Activated CD4-positive, CD25-positive, alpha-beta regulatory T cell (primary cell): ENCODE measurements at regions not wholly inside any gene's neighbourhood (a gene's known extent, or its start where the extent isn't known, plus 50 kb on each side); places are given as distances from the start of the nearest gene placed in this dataset.

ENCODE experiments used
- DNase-seq, 4 experiments: peaks; one replicate each; lab custom pipeline; 2025; lab: John Stamatoyannopoulos, UW

DNA sequence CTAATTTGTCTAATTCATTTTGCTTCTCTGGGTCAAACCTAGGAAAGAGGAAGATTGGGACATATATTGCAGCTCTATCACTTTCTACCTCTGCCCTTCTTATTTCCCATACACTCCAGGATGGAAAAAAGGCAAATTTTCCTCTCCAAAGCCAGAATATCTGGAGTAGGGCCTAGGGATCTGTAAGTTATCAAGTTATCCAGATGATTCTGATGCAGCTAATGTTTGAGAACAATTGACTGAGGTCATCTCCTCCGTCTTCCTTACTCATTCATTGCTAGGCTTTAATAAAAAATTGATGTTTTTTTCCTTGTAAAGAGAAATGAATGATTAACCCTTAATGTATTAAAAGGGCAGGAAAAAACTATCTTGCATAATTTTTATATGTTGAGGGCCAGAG is 211.9 kb upstream of the GLI3 start:
- DNase-seq: no peak

DNA sequence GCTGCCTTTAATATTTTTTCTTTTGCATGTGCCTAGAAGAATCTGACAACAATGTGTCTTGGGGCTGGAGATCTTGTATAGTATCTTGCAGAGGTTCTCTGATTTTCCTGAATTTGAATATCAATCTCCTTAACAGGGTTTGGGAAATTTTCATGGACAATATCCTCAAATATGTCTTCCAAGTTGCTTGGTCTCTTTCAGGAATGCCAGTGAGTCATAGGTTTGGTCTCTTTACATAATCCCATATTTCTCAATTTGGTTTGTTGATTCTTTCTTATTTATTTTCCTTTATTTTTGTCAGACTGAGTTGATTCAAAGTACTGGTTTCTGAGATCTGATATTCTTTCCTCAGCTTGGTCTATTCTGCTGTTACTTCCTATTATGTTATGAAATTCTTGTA is 208.7 kb upstream of the GLI3 start:
- no peak for DNase-seq

DNA sequence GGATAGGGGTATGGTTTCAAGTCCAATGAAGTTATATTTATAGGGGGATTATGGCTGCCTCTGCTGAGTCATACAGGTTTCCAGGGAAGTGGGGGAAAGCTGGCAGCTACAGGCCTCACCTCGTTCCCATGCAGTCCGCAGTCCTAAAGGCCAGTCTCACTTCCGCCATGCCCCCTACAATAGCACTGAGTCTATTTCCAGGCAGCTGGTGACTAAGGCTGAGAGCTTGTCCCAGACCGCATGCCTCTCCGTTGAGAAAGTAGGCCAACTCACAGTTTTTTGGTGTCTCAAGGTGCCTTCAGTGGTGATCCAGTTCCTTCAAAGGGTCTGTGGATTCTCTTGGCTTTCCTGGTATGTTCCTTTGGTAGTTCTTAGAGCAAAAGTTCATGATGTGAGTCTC is 203.9 kb upstream of the GLI3 start:
- no peak for DNase-seq

DNA sequence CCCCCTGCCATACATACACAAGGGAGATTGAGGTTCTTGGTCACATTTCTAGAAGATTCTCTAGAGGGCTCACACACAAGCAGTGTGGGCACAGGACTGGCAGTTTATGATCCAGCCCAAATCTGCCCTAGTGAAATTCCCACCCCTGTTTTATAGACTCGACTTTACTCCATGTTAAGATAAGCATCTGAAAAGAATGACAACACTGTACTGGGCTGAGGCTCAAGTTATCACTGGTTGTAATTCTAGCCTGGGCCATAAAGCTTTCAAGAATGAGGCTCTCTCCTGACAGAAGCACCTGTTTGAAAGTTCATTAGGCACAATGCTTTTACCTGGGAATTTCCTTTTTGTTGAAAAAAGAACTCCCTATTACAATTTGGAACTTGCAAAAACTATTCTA is 195.6 kb upstream of the GLI3 start:
- DNase-seq: no peak

DNA sequence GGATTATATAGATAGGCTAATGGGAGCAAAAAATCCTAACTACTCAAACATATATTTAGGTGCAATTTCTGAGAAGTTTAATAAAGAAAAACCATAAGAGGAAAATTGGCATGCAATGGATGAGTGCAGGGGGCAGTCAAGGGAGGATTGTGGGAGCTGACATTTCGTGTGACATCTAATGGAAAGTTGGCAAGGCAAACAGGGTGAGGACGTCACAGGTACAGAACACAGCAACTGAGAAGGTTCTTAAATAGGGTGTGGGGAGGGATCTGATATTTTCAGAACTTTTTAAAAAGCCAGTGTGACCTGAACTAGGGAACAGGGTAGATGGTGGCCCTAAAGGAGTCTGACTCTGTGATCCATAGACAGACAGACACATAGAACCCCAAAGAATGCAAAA is 194.9 kb upstream of the GLI3 start:
- DNase-seq: no peak

DNA sequence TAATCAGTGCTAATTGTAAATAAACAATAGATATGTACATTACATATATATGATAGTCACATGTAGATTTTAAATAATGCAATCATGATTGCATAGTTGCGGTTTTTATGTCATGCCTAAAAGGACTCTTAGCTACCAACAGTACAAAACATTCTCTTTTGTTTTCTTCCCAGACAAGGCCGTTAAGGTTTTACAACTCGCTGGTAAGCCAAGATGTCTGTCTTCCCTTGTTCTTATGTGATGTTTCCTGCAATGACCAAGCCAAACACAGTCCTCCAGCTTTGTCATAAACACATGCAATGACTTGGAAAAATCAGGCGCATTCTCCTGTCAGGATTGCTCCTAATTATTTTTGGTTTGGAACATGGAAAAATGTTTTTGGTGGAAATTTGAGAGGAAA is 192.3 kb upstream of the GLI3 start:
- DNase-seq: no peak

DNA sequence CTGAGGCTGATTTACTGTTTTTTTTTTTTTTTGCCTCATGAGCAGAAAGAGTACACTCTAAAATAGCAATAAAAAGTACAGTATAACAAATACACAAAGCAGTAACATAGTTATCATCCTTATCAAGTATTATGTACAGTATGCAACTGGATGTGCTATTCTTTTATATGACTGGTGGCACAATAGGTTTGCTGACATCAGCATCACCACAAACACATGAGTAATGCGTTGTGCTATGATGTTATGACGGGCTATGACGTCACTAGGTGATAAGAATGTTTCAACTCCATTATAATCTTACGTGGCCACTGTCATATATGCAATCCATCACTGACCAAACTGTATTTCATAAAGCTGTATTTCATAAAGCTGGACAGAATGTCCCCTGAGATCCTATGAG is 189.2 kb upstream of the GLI3 start:
- no peak for DNase-seq

DNA sequence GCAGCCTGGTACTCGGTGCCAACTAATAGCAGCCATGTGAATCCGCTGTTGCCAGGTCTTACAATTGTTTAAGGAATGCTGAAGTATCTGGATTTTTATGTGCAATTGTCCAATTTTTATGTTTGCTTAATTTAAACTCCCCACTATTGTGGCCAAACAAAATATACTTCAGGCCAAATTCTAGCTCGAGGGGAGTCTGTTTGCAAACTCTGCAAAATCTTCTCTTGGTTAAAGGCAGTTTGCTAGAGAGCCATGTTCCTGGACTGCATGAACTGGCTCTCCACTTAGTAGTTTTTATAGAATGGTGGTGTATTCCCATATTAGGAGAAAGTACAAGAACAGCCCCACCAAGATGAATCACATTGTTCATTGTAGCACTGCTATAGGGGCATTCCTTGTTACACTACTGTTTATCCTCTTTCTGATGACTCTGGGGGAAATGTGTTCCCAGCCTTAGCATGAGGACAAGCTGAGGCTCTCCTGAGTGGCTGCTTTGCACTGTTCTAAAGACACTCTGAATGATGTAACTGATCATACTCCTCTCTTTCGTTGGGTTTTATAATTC is 178.0 kb upstream of the GLI3 start:
- no peak for DNase-seq

DNA sequence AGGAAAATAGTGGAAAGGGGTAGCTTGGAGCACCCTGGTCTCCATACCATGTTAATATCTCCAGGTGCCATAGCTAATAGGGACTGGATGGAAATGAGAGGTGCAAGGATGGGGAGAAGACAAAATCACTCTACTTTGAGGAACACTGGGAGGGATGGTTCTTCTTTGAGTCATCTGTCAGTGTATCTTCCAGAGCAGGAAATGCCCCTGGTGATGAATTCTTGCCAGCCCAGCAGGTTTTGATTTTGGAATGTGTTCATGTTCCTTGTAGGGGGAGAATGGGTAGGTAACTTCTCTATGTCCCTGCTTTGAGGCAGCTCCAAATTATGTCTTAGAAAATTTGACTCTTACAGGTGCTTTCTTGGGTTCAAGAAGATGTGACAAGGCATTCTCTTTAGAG is 177.0 kb upstream of the GLI3 start:
- DNase-seq: no peak

DNA sequence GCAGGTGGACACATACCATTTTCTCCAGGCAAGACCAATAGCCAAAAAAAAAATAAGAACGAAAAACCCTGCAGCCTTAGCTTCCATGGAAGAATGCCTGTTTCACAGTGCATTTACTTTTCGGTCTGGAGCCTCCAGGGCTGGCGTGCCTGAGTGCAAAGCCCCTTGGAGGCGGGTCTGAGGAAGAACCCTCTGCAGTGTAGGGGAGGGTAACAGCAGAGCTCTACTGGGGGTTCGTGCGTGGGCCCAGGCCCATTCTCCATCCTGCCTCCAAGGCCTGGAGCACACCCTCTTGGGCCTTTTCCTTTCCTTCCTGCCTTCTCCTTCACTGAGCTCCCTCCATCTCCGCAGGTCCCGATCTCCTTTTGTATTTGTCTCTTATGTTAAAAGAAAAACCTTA is 172.3 kb upstream of the GLI3 start:
- DNase-seq: no peak

DNA sequence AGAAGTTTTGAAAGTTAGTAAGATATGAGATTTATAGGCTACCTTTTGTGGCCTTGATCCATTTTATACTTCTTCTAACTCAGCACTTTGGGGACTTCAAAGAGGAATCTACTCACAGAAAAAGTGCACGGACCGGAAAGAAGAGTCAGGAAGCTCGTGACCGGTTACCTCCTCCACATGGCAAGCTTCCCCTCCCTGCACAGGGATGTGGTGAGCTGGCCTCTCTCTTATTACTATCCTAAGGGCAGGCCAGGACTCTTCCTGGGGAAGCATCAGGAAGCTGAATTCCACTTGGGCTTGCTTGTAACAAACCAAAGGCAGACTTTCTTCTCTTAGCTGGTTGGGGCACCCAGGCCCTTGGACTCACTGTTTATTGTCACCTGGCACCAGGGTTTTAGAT is 170.8 kb upstream of the GLI3 start:
- no peak for DNase-seq

DNA sequence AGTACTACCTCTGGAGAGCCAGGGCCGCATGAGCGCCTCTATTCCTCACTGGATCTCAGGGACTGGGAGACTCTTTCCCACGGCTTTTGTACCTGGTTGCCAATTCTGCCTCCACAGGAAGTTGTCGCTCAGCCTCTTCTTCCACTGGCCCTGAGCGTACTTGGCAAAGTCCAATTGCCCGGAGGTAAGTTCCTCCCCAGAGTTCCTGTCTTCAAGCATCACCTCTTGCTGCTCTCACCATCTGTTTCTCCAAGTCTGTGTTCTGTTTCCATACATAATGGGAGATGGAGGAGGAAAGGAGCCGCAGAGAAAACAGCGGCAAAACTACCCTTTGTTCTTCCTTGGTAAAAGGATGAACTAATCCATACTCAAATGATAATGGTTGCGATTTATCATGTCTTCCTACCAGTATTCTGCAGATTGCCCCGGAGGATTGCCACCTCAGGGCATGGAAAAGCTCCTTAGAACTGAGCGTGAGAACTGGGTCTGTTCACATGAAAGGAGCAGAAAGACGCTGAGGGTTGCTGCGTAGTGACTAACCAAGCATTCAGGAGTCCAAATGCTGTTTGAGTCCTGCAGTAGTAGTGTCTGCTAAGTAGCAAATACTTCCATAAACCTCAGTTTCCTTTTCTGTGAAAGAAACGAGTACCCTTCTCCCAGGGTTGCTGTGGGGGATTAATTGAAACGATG is 170.2 kb upstream of the GLI3 start:
- DNase-seq: no peak

DNA sequence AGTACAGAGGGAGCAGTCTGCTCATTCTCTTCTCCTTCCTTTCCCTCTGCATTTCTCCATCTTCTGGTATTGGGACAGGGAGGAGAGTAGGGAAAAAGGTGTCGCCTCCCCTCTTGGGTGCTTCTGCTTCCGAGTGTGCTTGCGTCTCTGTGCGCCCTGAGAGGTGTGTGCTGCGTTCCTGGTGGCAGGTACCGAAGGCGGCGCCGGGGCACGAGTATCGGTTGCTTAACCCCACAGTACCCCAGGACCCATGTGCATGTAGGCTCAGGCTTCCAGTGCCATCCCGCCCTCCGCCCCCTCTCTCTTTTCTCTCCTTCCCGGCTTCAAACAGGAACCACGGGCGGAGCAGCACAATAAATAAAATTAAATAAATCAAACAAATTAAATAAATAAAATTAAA is 169.3 kb upstream of the GLI3 start:
- DNase-seq: no peak

DNA sequence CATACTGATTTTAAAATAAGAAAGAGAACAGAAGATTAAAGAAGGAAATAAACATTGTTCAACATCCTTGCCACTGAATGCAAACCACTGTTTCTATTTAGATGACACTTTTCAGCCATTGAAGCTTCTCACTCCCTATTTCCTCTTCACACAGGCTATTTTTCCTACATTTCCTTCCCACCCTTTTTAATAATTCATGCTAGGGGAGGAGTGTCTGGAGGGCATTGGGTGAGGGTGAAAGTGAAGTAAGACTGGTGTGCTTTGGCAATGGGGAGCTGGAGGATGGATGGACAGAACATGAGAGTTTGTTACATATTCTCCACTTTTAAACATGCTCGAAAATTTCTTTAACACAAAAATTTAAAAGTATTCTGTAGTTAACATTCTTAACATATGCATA is 168.8 kb upstream of the GLI3 start:
- no peak for DNase-seq

DNA sequence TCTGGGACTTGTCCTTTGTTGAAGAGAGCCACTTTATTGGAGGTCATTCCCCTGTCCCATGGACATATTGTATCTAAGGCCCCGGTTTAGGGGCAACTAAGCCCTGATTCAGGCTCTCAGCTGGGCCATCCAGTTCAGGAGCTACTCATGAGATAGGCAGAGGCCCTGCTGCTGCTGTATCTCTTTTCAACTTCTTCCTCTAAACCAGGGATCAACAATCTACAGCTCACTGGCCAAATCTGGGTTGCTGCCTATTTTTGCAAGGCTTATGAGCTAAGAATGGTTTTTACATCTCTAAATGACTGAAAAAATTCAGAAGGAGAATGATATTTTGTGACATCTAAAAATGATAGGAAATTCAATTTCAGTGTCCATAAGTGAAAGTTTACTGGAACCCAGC is 166.8 kb upstream of the GLI3 start:
- no peak for DNase-seq

DNA sequence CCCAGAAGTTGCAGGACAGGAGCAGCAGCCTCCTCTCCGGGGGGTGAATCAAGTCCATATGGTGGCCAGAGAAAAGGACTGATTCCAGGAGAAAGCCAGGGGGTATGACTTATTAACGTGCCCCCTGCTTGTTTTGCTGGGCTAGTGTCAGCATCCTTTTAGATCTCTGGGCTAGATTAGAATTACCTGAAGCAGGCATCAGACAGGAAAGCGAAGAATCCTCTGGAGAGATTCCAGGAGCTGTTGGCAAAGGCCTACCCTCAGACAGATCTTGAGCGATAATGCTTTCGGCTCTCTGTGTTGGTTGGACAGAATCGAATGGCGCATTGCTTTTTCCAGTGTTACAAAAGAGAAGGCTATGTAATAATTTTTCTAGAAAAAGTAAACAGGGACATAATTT is 164.0 kb upstream of the GLI3 start:
- no peak for DNase-seq

DNA sequence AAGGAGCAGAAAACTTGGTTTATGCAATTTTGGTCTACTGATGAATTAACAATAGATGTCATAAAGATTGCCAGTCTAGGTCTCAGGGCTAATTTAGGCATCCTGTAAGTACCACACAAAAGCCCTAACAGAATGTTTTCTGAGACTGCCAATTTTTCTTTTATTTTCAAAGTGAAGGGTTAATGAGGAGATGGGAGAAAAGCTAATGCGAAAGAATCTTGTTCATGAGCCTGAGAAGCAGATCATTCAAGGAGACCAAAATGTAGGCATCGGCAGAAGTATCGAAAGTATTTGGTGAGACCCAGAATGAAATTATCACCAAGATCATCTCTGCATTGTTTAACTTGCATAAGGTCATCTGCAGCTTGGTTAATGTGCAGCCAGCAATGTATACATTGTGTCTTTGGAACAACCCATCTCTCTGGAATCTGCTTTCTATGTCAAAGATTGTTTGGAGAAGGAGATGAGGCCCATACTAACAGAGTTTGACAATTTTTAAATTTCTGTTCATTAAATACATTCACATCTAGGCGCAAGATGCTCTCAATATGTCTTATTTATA is 163.3 kb upstream of the GLI3 start:
- DNase-seq: no peak

DNA sequence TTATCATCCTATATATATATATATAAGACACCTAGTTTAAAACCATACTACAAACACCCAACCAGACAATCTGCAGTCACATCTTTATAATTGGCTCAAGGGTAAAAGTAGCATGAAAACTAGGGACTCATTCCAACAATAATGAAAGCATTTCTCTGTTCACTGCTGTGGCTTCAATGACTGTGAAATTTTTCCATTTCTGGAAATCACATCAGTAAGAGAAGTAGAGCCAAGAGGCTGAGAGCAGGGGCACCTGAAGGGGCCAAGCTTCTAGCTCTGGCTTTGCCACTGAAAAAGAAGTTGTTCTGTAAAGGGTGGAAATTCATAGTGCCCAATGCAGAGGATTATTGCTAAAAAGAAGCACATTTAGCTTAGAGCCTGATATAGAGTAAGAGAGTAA is 158.6 kb upstream of the GLI3 start:
- DNase-seq: no peak

DNA sequence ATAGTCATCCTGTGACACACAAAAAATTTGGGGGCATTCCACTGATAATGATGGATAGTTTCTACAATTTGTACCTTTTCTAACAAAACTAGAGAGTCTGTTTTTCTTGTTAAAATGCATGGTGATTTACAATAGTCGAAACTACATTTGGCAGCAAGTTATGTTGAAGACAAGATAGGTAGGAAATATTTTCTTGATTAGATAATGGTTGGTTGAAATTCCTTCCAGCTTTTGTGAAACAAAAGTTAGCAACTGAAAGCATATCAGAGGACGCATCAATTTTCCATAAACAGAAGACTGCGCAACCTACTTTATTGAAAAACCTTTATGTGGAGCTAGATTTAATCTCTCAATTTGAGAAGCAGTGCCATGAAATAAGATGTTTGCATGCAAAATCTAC is 155.8 kb upstream of the GLI3 start:
- no peak for DNase-seq

DNA sequence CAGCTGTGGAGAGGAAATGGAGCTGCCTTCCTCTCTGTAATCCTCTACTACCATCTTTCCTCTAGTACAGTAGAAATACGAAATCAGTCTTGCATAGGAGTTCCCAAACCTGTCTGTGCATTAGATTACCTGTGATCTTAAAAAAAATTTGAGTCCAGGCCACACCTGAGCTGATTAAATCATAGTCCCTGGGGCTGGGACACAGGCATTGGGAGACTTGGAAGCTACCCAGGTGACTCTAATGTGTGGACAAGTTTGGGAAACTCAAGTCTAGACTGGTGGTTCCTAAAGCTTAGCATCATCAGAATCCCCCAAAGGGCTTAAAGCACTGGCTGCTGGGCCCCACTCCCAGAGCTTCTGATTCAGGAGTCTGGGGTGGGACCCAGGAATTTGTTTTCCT is 152.7 kb upstream of the GLI3 start:
- no peak for DNase-seq

DNA sequence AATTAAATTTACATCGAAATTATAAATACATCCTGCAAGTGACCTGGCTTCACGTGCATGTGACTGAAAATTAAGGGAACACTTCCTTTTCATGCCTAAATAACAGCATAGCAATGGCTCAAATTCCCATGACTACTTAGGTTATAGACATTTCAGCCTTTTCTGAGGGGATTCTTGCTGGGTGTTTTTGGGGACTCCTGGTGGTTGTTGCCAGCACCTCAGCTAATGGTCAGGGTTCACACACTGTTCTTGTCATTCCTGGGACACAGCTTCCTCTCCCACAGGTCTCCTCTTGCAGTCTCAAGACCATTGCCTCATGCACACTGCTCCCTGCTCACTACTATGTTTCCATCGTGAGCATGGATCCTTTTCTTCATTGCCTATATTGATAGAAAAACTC is 148.9 kb upstream of the GLI3 start:
- DNase-seq: no peak

DNA sequence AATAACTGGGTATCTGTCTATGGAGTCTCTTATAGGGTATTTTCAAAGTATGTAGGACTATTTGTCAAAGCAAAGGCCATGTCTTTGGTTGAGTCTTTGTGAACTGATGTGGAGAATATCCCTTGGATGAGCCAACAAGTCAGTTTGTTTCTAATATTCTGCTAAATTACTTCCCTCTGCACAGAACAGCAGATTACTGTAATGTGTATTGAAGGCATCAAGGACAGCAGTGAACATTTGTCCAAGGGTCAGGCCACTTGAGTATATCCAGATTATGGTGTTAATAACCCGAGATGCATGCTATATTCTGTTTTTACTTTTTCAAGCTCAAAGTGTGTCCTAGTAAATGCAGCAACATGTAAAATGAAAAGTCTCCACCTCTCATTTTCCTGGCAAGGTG is 144.2 kb upstream of the GLI3 start:
- no peak for DNase-seq

DNA sequence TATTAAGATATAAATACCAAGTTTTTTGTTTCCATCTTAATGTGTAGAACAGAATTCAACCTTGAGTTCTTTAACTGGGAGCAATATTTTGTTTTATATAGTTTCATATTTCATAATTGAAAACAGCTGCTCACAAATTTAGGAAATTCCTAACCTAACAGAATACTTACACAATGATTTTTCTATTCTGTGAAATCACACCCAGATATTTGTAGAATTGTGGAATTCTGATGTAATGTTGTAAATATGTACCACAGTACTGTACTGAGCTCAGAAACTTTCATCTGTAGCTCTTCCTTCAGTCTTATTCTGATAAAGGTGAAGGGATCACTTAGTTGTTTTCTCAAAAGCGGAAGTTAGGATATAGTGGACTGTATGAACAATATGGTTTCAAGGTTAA is 143.4 kb upstream of the GLI3 start:
- DNase-seq: no peak

DNA sequence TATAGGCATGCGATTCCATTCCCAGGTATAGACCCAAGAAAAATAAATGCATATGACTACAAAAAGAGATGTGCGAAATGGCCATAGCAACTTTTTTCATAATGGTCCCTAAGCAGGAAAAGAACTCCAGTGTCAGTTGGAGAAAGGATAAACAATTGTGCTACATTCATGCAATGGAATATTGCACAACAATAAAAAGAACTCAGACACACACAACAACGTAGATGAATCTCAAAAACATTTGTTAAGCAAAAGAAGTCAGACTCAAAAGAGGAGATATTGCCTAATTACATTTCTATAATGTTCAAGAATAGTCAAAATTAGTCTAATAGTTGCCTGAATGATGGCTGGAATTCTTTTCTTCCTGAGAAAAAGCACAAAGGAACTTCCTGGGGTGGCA is 141.1 kb upstream of the GLI3 start:
- no peak for DNase-seq
